ENCODE measurements at regions not wholly inside any gene's neighbourhood (a gene's known extent, or its start where the extent isn't known, plus 50 kb on each side); places are given as distances from the start of the nearest gene placed in this dataset.
"Not testable (repeated sequence)": the region's sequence is repeated elsewhere in the genome, so short reads cannot be mapped to it uniquely, and the experiment has no call there.

DNA sequence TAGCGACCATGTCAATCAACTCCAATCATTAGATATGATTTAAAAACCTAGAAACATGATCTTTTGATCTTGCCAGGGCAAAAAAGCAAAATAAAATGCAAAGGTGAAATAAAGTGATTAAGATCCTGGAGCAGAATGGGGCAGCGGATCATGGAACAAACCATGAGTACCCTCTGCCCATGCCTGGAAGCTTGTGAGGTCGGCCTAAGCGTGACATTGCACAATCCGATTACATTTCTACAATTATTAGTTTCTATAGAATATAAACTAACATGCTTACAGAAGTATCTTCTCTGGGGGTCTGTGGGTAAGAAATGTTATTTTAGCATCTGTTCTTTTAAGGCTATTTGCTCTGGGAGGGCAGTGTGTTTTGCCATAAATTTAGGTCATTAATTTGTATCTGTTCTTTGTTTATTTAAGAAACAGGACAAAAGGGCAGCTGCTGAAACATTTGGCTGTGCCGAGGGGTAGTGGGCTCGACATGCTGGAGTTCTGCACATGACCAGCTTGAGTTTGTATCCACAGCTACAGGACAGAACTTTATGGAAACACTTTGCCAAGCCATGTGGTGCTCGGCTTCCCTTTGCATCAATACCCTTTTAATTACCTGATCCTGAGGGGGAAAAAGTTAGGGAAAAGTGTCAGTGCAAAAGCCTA, 55.9 kb downstream of the ZBTB18 start:
- no peak for DNase-seq

- DNase-seq = no peak
Observed at GRCh38 chr1:244111027-244111426, 59.9 kb downstream of the ZBTB18 start.

DNA sequence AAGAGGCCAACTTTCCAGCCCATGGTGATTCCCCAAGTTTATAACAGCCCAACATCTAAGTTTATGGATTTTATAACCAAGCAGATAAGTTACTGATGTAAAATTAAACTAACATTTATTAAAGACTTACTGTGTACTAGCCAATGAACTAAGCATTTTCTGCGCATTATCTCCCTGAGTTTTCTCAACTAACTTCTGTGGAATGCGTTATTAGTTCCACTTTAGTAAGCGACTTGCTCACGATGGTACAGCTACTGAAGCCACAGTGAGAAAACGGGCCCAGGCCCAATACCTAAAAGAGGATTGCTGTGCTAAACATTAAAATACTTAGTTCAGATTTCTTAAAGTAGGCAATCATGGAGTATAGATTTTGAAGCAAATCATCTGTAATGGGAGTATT, 61.0 kb downstream of the ZBTB18 start:
- no peak for DNase-seq

DNA sequence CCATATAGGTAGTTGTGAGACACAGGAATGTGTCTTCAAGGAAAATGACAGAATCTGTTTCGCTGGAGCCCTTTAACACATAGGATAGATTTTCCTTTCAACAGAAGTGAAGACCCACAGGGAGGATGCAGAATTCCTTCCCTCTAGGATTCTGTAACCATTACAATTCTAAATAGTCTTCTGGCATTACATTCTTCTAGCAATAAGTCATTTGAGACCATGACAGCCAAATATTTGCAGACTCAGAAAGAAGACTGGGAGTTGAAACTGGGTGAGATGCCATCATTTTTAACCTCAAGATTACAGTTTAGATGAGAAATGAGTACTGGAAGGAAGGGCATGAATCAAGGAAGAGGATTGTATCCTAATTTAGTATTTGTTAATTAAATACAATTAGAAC, 61.6 kb downstream of the ZBTB18 start:
- DNase-seq = peak; percentile 96

DNA sequence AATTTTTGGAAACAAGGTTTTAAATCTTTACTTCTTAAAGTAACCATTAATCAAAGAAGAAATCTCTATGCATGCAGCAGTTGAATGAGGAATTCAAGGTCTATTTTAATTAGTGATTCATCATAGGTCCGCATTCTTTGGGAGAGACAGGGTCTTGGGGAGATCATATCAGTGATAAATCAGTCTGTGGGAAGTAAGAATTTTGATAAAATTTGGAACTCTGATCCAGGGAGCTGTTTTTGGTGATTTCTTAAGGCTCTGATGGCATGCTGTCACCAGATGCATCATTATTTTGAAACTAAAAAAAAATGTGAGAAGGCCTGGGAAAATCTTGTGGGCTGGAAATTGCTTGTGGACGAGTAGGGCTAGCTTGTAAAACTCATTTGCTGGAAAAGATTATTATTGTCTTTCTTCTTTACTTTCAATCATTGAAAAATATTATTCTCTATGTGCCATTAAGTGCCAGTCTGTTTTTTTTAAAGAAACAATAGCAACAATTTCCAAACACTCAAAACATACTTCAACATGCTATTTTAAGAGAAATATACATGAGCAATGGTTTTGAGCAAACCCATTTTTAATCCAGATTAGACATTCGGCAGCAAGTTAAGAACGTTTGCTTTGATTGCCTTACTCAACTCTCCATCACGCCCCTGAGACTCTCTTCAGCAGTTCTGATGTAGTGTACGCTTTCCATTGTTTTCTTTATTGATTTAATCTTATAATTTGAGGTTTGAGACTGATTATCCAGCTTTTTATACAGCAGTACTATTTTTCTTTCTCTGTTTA, 62.6 kb downstream of the ZBTB18 start:
- peak; percentile 97 for DNase-seq

DNA sequence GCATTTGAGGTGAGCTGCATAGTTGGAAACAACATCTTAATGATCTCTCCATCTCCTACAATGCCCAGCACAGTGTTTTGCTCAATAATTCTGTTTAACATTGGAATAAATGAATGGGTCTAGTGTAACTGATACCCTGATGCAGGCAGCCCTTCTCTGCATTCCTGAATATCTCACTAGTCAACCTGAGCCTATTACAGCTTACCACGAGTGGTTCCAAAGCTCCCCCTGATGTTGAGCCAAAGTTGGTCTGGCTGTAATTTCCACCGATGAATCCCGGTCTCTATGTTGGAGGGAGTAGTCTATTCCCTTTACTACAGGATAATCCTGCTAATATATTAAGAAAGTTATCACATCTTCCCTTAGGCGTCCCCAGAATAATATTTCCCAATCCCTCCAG, 63.8 kb downstream of the ZBTB18 start:
- peak; percentile 27 for DNase-seq

DNA sequence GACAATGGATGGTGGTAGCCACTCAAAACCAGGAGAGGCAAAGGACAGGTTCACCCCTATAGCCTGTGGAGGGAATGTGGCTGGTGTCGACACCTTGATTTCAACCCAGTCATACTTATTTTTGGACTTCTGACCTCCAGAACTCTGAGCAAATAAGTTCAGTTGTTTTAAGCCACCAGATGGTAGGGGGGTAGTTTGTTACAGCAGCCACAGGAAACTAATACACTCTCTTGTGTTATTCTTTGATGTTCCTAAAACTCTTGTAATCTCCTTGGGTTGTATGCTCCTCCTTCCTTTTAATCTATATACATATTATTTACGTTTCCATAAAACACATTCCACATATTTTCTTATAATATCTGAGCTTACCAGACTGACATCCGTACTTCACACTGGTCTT, 65.9 kb downstream of the ZBTB18 start:
- no peak for DNase-seq

GRCh38 chr1:244118109-244118761, 67.2 kb downstream of the ZBTB18 start:
- no peak for DNase-seq

DNA sequence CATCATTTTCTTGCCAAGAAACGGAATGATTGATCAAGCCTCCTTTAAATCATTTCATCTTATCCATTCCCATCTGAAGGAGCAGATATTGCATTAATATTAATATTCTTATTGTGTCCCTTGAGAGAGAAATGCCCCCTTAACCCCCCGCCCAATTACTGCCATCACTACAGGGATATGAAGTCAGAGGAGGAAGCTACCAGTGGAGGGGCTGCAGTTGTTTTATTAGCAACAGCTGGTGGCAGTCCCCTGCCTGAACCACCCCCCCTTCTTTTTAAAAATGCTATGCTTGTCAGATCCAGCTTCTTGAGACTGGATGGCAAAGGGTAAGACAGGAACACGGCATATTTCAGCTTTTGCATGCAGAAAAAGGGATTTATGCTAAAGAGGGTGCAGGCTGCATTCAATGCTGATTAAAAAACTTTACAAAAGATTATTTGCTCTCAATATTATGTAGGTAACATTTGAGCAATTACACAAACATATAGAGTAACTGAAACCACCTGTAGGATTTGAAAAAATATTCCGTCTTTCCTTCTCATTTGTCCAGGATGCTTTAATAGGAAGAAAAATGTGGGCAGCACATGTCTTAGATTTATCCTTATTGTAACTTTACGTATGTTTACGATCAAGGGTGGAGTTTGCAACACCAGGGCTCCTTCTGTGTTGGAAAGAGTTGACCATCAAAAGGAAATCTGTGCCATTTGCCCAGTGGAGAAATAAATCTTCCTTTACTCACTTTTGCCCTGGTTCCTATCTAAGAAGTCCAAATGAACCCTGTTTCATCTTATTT, 77.7 kb downstream of the ZBTB18 start:
- DNase-seq = no peak

- DNase-seq = no peak
Observed at GRCh38 chr1:244137276-244137675, 86.2 kb downstream of the ZBTB18 start.

GRCh38 chr1:244137725-244138124, 86.6 kb downstream of the ZBTB18 start:
- peak; percentile 59 for DNase-seq

- no peak for DNase-seq
Observed at GRCh38 chr1:244138399-244138798, 87.3 kb downstream of the ZBTB18 start.

GRCh38 chr1:244139655-244140054, 88.6 kb downstream of the ZBTB18 start:
- no peak for DNase-seq

- no peak for DNase-seq
Observed at GRCh38 chr1:244140420-244140819, 89.3 kb downstream of the ZBTB18 start.

- no peak for DNase-seq
Observed at GRCh38 chr1:244144053-244144452, 93.0 kb downstream of the ZBTB18 start.

DNA sequence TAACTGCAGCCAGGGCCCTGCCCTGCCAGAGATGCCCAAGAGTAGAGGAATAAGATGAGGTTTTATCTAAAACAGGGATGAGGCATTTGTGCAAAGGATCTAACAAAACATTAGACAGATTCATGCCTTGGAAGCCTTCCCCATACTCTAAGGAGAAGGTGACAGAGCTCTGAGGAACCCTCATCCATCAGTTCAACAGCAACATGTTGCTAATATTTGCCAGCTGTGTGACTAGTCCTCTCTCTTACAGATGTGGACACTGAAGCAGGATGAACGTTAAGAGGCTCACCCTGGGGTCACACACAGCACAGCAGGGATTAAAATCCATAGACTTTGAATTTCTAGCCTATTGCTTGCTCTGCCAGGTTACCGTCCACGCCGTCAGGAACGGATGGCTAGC, 99.0 kb downstream of the ZBTB18 start:
- peak; percentile 60 for DNase-seq

GRCh38 chr1:244150665-244151064, 99.6 kb downstream of the ZBTB18 start:
- DNase-seq = no peak

- DNase-seq = no peak
Observed at GRCh38 chr1:244151537-244151936, 100.5 kb downstream of the ZBTB18 start.

DNA sequence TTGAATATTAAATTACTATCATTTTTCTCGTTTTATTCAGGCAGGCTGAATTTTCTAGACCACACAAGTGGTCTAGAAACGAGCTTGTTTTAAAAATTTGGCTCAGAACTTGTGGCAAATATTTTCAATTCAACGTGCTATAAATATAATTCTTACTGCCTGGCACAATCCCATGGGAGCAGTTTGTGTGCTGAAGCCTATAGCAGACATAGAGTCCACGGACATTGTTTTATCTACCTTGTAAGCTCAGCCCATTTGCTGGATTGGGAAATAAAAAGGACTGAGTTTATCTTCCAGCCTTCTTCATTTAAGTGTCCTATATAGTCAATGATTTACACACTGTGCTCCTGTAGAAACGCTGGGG, 103.4 kb downstream of the ZBTB18 start:
- peak; percentile 68 for DNase-seq

GRCh38 chr1:244154872-244155531, 103.9 kb downstream of the ZBTB18 start:
- no peak for DNase-seq

- DNase-seq = no peak
Observed at GRCh38 chr1:244155661-244156060, 104.6 kb downstream of the ZBTB18 start.

GRCh38 chr1:244156617-244157016, 105.5 kb downstream of the ZBTB18 start:
- DNase-seq = not testable (repeated sequence)

Measured in fibroblast of skin of abdomen (primary cell).